Superior temporal gyrus (tissue), 1 donor: ENCODE measurements at regions not wholly inside any gene's neighbourhood (a gene's known extent, or its start where the extent isn't known, plus 50 kb on each side); places are given as distances from the start of the nearest gene placed in this dataset.
"Not testable (repeated sequence)": the region's sequence is repeated elsewhere in the genome, so short reads cannot be mapped to it uniquely, and the experiment has no call there.

Source experiments
- DNase-seq: peaks from one replicate; pipeline ENCODE4 v3.0.0-alpha.2; 2016; ENCODE audit errors: extremely low spot score

DNA sequence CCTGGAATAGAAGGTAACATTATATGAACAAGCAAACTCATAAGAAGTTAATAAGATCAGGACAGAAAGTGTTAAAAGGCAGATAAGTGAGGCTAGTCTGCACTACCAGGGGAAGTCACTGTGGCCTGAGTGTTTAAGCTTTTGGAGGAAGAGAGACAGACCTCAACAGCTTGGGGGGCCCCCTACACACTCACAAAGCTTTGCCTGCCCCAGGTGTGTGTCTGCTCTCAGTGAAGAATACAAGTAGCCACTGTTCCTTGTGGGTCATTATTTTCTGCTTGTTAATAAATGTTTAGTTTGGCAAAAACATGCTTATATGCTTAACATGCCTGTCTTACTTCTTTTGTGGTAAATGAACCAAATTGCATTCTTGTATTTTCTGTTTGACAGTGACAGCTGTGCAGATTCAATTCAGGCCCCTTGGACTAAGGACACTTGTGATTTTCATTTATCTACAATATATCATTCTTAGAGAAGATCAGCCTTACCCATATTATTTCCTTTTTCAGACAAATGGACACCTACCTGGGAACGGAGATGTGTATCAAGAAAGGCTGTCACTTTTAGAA, 50.7 kb upstream of the C12orf71 start:
- no peak for DNase-seq

DNA sequence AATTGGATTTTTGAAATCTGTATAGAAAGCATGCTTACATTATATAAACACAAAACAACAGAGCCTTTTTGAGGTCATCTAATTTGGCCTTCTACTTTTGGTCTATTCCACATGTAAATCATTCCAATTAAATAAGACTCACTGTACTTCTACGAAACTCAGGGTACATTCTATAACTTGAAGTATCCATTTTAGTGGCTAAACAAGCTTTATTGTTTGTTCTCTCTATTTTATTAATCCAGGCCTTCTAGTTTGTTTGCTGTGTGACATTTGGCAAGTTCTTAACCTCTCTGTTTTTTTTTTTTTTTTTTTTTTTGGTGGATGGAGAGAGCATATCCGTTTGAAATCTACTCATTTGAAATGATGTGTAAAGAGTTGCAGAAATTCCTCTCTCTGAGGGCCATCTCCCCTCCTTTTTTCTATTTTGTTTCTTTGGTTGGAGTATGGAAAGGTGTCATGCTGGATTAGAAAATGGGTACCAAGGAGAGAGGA, 58.1 kb upstream of the C12orf71 start:
- no peak for DNase-seq

DNA sequence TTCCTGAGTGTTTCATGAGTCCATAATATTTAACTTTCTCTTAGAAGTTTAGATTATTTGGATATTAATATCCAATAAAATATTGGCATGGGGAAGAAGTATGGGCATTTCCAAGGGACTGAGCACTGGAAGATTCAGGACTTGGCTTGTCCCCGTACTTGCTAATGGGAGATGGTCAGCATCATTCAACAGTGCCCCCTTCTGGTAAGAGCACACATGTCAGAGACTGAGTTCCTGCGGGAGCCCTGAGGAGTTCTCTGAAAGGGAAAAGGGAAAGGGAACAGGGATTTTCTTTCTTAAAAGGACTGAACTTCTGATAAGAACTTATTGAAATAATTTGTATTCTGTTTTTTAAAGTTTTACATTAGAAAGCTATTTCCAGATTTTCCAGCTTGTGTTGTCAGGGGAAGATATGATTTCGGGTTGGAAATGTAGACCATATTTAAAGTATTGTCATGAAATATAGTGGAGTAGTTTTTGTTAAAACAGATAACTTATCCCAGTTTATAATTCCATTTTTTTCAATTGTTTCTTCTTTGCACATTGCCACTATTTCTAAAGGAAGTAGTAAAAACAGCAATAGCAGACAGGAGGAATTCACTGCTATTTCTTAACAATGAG, 59.8 kb upstream of the C12orf71 start:
- peak; percentile 84 for DNase-seq

DNA sequence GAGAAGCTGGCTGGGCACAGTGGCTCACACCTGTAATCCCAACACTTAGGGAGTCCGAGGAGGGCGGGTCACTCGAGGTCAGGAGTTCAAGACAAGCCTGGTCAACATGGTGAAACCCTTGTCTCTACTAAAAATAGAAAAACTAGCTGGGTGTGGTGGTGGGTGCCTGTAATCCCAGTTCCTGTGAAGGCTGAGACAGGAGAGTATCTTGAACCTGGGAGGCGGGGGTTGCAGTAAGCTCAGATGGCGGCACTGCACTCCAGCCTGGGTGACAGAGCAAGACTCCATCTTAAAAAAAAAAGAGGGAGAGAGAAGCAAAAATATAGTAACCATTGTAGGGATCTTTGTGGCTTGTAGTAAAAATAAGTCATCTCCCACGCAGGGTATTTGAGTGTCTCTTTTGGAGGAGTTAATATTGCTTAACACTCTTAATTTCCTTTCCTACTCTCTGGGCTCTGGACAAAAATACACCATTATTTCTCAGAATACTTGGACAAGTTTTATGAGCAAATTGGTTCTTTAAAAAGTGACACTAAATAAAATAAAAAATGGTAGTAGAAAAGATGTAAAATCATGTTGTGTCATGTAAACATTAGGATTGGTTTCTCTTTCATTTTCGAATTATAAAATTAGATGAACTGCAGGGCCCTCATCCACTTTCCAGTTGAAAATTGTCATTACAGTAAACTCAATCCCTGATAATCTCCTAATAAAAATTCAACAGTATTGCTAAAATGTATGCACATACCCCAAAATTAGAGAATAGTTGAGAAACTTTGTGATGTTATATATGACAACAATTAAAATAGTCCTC, 61.1 kb upstream of the C12orf71 start:
- no peak for DNase-seq

DNA sequence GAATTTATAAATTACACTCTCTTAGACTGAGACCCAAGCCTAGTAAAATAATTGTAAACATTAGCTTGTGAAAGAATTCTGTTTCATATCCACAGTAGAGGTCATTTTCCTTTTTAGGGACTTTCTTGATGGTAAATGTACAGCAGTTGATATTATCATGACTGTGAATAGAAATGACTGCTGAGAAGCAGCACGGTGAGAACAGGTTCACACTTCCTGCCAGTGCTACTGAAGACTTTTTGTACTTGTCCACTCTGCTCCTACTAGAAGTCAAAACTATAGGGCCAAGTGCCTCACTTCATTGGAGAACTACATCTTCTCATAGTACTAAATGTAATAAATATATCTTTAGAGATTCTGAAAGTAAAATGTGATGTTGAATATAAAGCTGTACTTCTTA, 63.3 kb upstream of the C12orf71 start:
- DNase-seq, result not testable (repeated sequence)

DNA sequence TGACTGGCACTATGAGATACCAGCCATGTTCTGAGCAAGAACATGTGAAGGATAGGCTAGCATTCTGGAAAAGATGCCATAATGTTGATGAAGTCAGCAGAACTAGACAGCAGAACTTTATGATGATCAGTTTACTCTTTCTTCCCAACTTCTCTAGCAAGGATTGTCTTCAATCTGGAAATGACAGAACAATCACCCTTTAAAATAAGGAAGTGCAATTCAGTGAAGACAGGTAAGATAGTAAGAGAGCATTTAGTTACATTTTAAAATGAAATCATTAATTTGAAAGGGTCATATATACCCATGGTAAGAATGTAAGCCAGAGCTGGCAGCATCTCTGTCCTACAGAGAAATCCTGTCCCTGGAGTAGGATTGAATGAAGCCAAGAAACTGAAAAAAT, 66.0 kb upstream of the C12orf71 start:
- no peak for DNase-seq

DNA sequence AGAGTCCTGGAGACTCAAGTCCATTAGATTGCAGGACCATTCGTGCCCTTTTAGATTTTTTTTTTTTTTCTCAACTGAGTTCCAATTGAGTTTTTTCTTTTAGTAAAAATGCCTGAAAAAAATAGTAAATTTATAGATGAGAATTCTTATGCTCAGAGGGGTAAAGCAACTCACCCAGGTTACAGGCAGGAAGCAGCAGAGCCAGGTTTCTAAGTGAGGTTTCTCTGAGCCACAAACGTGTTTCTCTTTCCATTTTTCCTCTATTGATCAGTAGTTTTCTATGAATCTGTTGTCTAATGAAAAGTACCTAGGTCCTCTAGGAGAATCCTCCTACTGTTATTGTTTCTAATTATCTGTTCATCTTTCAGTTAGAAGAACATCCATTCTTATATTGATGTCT, 66.4 kb upstream of the C12orf71 start:
- no peak for DNase-seq

DNA sequence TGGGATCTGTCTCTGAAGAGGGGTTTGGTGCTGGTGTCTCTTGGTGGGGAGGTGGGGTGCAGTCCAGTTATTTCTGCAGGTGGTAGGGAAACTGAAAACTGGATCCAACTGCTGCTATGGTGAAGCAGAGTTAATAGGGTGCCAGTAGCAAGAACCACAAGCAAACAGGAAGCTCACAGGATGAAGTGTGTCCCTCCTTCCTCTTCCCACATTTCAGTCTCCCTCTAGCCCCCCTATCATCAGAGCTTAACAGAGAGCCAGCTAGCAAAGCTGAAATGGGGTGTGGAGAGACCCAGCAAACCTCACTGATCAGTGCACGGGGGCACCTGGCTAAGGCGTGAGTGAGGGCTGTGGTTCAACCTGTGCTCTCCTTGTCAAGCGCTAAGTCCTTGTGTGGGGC, 69.1 kb upstream of the C12orf71 start:
- no peak for DNase-seq

DNA sequence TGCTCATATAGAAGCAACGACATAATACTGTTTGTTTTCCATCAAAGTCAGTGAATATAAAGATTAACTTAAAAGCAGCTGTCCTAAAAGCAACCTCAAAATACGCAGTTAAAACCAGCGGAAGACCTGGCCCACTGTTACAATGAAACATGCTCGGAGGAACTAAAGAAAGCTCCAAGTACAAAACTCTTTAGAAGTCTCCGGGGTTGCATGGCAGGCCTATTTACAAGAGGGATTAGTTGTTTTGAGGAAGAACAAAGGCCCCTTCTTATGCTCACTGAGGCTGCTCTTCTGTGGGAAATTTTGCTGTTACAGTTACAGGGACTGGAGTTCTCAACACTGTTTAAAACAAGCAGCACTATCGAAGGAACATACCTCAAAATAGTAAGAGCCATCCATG, 75.9 kb upstream of the C12orf71 start:
- DNase-seq, result no peak

DNA sequence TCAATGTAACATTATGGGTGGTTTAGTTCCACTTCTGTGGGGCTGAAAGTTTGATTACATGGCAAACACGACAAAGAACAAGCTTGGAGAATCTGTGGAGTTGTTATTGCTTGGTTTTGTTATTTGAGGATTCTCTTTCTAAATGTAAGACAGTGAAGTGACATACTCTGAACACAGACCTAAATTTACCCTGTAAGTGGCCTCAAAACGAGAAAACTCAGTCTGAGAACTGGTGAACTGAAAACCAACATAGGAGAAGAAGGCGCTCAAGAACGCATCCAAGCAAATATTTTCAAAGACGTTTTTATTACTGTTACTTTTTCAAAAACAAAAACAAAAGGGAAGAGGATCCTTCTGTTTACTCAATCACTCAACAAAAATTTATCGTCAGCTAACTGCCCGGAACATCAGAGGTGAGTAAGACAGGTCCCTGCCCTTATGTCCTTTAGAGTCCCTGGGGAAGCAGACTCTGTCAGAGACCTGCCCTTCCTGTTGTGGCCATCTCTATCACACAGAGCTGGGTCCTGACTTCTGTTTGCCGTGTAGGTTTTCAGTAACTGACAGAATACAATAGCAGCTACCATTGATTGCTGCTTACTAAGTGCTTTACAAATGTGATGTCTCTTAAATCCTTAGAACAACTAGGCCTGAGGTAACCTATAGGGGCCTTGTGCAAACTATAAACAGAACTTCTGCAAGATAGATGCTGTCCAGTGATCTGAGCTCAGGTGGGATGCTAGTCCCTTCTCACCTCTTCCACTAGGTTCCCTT, 79.3 kb upstream of the C12orf71 start:
- no peak for DNase-seq

DNA sequence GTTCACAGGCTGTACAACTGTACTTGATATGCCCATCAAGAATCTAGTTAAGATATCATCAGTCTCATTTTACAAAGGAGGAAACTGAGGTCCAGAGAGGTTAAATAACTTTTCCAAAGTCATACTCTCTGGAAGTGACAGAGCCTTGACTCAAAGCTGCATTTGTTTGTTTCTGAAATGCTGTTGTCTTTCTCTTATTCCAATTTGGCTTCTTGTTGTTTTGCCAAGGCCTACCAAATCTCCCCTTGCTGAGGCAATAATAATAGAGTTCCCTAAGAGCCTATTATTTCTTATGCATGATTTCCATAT, 79.8 kb upstream of the C12orf71 start:
- DNase-seq, result no peak

DNA sequence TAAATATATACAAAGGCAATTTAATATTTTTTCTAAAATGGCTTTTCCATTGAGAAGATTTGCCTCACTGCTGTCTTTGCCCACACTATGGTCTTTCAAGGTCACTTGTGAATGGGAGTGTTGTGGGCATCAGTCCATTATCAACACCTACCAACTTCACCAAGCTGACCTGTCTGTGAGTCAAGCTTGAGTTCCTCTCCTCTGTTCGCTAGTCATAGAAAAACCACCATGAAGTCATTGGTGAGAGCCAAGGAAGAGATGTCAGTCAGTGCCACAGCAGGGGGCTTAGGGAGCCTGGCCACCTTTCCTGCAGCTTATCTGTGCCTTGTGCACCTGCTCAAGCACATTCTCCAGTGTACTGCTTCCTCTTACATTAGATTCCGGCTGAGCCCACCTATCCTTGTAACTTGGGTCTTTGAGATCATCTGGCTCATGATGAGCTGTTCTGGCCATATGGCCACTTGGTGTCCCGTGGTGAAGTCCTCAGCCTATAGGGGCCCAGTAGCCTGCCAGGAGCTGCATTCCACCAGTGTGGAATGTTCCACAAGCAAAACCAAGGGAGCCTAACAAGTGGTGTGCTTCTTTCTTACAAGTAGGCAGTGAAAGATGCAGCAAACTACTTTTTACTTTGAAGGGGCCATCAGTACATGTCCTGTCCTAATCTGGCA, 80.8 kb upstream of the C12orf71 start:
- DNase-seq, result no peak

DNA sequence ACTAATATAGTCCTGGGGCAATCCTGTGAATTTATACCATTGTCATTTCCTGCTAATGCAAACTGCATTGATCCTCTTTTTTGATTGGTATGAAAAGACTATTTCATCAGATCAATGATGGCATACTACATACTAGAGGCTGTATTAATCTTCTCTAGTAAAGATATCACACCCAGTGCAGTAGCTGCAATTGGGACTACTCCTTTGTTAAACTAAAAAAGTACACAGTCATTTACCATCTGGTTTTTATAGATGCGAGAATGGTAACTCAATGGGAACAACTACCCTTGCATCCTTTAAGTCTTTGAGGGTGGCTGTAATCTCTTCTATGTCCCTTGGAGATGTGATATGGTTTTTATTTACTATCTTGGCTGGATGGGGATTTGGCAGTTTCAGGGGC, 80.2 kb upstream of the STK38L start:
- DNase-seq, result no peak

DNA sequence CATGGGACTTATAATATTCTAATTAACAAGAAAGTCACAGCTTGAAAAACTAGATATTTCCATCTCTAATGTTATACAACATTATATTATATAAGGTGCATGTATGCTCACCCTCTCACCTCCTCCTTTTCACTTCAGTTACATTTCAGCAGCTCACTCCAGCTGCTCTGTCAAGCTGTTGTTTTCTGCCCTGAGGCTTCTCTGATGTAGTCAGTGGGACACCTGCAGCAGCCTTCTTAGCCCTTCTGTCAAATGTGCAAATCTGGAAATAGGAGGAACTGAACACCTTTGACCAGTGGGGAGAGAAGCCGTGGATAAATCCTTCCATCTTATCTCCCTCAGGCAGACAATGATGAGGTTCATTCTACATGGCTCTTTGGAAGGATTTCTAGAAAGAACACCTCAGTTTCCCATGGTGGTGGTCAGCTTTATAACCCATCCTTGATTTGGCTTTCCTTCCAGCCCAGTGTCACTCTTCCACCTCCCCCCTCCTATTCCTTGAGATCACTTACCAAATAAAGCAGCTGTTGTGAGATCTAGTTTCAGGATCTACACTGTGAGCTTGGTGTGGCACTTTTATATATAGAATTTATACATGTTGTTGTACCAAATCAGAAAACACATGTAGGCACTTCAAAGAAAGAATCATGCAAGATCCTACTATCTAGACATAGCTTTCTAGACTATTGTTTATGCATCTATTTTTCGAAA, 79.6 kb upstream of the STK38L start:
- peak; percentile 49 for DNase-seq

DNA sequence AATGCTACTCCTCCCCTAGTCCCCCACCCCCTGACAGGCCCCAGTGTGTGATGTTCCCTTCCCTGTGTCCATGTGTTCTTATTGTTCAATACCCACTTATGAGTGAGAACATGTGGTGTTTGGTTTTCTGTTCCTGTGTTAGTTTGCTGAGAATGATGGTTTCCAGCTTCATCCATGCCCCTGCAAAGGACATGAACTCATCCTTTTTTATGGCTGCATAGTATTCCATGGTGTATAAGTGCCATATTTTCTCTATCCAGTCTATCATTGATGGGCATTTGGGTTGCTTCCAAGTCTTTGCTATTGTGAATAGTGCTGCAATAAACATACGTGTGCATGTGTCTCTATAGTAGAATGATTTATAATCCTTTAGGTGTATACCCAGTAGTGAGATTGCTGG, 78.1 kb upstream of the STK38L start:
- not testable (repeated sequence) for DNase-seq

DNA sequence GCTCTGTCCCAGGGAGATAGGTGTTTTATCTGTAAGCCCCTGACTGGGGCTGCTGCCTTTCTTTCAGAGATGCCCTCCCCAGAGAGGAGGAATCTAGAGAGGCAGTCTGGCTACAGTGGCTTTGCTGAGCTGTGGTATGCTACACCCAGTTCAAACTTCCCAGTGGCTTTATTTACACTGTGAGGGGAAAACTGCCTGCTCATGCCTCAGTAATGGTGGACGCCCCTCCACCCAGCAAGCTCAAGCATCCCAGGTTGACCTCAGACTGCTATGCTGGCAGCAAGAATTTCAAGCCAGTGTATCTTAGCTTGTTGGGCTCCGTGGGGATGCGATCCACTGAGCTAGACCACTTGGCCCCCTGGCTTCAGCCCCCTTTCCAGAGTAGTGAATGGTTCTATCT, 72.6 kb upstream of the STK38L start:
- DNase-seq, result not testable (repeated sequence)

DNA sequence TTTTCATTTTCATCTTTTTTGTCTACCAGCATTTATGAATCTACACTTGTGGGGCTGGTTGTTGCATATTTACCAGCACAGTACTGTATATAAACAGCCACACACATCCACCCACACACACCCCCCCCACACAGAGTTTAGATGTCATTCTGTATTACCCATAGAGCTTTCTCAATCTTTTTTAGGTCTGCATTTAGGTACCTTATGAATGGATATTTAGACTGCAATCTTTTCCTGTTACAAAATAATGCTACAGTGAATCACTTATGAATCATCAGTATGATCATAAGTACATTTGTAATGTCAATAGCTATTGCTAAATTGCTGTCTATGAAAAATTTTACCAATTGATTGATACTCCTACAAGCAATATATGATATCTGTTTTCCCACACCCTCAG, 67.3 kb upstream of the STK38L start:
- no peak for DNase-seq

DNA sequence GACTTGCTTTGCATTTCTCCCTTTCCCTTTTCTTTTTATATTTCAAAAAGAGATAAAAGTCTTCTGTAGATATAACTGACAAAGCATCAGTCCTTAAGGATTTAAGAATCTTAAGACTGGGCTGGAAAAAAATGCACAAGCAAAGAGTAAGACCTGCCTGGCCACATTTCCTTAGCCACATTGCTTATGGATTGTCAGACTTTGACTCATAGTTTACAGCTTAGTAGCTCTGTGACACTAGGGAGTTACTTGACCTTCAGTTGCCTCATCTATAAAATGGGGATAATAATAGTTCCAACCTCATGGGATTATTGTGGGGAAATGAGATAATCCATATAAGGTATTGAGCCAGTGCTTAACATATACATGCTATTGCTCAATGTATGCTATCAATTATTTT, 66.4 kb upstream of the STK38L start:
- DNase-seq, result no peak

DNA sequence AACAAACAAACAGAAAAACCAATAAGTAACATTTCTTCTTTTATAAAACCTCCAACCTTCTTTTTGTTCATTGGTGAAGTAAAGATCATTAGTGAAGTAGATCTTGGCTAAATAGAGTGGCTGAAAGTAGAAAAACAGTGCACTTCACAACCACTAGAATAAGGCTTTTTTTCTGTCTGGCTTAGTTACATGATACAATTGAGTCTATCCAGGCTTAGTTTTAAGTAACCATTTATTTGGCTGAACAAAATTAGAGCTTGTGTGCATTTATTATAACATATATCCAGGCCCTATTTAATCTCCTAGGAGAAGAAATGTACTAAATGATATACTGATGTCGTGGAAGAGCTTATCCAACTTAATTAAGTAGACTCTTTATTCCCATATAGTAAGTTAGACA, 65.8 kb upstream of the STK38L start:
- DNase-seq, result no peak

DNA sequence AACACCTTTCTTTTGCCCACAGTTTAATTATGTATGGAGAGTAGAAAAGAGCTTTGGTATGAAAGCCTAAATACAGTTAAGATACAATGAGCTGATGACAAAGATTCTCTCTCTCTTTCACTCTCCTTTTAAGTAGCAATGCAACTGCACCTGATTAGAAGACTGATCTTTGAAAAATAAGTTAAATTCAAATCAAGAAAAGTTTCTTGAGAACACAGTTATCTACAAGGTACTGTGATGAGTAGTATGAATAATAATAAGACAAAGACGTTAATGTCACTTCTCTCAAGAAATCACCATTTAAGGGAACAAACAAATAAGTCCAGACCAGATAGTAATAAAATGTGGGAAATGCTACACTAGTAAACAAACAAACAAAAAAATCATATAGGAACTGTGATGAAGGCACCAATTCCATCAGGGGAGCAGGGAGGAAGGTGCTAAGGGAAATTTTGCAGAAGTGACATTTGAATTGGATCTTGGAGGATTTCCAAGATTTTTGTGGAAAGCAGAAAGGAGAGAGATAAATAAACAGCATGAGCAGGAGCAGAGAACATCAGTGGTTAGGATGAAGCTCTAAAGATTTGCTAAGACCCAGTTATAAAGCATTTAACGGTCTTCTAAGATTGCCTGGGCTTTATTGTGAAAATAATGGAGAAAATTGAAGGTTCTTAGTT, 65.2 kb upstream of the STK38L start:
- no peak for DNase-seq
